SU-DHL-6 (cell line): ENCODE measurements at regions not wholly inside any gene's neighbourhood (a gene's known extent, or its start where the extent isn't known, plus 50 kb on each side); places are given as distances from the start of the nearest gene placed in this dataset.

ENCODE experiments used
- EZH2phosphoT487 ChIP-seq: fragments of 200-600 bp; sonication (generic), shearing (Covaris generic); conservative IDR thresholded peaks from 2 replicates; pipeline ENCODE4 v1.6.1; 2018; ENCODE audit warnings: mild to moderate bottlenecking, antibody characterized with exemption, low read length, moderate library complexity, mixed read lengths
- TF ChIP-seq, protein P1 (sequence below): fragments of 200-600 bp; sonication (generic); IDR thresholded peaks from one replicate; pipeline ENCODE4 v1.5.1; 2017; ENCODE audit warnings: antibody characterized with exemption, mild to moderate bottlenecking, low read length, moderate library complexity; ENCODE audit not compliant: insufficient read depth, poor library complexity, severe bottlenecking

- TF ChIP-seq, protein P1, sequence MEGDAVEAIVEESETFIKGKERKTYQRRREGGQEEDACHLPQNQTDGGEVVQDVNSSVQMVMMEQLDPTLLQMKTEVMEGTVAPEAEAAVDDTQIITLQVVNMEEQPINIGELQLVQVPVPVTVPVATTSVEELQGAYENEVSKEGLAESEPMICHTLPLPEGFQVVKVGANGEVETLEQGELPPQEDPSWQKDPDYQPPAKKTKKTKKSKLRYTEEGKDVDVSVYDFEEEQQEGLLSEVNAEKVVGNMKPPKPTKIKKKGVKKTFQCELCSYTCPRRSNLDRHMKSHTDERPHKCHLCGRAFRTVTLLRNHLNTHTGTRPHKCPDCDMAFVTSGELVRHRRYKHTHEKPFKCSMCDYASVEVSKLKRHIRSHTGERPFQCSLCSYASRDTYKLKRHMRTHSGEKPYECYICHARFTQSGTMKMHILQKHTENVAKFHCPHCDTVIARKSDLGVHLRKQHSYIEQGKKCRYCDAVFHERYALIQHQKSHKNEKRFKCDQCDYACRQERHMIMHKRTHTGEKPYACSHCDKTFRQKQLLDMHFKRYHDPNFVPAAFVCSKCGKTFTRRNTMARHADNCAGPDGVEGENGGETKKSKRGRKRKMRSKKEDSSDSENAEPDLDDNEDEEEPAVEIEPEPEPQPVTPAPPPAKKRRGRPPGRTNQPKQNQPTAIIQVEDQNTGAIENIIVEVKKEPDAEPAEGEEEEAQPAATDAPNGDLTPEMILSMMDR = no peak
- TF ChIP-seq EZH2phosphoT487 = no peak
Measured at GRCh38 chr18:78246050-78246449, 733.6 kb upstream of the SALL3 start.
